NCI-H1694 treated with DMSO at 0.1 percent for 48 hours (cell line): ENCODE measurements at regions not wholly inside any gene's neighbourhood (a gene's known extent, or its start where the extent isn't known, plus 50 kb on each side); places are given as distances from the start of the nearest gene placed in this dataset.

Experiments
- DNase-seq: peaks from one replicate; lab custom pipeline; 2025; lab: John Stamatoyannopoulos, UW

DNA sequence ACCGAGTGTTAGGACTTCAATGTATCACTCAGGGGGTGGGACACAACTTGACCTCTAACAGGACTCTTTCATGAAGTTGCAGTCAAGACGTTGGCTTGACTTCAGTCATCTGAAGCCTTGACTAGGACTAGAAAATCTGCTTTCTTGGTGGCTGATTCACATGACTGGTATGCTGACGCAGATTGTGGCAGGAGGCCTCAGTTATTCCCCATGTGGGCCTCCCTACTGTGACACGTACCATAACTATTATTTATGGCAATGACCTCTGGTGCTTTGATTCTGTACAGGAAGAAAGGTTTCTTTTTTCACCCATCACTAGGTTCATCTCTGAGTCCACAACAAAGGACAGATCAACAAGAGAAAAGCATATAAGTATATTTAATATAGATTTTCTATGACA lies 270.4 kb downstream of the NEDD1 start:
- no peak for DNase-seq

- no peak for DNase-seq
These were observed 274.7 kb downstream of the NEDD1 start for GRCh38 chr12:97181571-97182265.

- no peak for DNase-seq
These were observed 275.7 kb downstream of the NEDD1 start for GRCh38 chr12:97182769-97183168.

DNA sequence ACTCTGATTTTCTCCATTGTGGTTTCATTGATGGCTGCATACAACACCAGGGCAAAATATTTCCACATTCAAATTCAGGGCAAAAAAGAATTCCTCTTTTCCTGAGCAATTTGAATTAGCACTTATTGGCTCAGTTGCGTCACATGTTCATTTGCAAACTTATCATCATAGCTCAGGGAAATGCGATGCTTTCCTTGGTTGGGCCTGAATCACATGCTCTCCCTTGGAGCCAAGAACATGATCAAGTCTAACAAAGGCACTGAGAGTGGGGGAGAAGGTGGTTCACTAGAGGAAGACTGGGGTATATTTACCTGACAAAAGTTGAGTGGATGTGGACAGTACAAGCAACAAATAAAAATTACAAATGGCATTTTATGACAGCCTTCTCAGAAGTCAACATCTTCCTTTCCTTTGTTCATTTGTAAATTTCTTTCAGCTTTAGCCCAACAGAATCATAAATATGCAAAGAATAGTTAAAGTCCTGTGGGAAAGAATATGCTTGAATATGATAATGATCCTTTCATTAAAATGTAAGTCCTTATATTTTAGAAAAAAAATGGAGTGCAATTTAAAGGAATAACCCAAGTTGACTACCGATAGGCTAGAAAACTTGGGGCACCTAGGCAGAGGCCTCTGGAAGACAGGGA lies 277.2 kb downstream of the NEDD1 start:
- DNase-seq, result no peak

DNA sequence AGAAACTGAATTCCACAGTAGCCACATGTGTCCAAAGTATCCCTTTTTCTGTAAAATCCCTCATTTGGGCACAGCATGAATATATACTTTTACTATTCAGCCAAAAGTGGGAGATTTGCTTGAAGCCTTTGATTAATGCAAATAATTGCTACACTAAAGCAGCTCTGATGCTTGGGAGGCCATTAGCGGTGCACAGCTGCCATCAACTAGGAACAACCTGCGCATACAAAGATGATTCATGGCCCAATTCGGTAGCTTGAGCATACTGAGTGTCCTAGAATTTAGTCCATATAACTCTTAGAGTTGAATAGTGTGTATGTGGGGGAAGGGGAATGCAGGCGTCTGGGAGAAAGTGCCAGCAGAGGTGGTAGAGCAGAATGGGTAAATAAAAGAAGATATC lies 277.0 kb upstream of the RMST start:
- DNase-seq, result no peak

DNA sequence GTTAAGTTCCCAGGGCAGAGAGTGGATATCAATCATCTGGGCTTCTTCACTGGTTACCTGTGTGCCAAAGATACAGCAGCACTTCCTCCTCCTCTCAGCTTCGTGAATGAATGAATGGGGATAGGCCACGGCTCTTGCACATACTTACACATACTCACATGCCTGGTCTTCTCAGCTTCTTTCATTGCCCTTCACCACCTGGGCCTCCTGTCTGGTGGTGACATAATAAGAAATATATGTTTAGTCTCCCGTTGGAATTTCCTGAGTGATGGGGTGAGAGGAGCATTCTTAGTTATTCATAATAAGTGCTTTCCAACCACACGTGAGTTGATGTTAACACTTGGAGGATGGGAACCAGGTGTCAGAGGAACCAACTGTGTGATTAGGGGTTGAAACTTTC lies 268.1 kb upstream of the RMST start:
- no peak for DNase-seq

DNA sequence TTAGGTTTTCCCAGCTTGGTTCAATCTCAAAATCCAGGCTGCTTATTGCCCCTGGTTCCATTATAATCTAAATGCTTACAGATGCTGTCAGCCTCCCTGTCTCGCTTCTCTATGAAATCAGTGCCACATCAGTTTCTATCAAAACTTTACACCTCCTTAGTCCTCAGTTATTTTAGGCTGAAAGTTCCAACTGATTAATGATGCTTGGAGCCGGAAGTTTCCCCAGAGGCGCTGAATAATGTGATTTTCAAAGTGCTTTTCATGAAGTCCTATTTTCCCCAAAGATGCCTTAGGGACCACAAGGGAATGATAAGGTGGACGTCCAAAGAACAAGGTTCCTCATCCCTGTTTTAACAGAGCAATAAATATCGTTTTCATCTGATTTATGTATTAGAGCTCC lies 262.4 kb upstream of the RMST start:
- DNase-seq, result no peak

DNA sequence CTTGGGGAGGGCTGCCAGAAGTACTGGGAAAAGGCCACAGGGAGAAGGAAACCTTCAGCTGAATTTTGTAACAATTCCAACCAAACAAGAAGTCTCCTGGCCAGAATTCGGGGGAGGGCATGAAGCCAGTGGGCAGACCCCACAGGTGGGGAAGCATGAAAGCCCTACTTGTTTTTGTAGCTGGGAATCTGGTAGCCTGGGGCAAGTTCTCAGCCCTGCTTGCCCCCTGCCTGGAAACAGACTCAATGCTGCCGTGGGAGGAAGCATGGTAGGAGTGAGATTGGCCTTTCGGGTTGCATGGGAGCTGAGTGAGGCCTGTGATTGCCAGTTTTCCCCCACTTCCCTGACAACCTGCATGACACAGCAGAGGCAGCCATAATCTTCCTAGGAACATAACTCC lies 259.2 kb upstream of the RMST start:
- no peak for DNase-seq

DNA sequence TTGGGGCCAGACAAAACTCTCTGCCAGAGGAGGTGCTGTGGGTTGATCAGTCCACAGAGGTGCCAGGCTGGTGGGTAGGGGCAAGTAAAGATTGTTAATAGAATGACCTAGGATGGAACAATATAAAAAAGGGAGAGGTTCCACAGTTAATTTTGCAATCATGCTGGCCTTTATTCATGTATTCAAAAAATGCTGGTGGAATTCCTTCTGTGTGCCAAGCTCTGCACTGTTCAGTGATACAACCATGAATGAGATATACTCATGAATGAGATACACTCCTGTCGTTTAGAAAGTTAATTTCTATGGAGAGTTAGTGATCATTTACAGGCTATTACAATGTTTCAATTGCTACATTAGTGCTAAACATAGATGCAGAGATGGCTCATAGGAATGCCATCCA lies 252.6 kb upstream of the RMST start:
- DNase-seq, result no peak

DNA sequence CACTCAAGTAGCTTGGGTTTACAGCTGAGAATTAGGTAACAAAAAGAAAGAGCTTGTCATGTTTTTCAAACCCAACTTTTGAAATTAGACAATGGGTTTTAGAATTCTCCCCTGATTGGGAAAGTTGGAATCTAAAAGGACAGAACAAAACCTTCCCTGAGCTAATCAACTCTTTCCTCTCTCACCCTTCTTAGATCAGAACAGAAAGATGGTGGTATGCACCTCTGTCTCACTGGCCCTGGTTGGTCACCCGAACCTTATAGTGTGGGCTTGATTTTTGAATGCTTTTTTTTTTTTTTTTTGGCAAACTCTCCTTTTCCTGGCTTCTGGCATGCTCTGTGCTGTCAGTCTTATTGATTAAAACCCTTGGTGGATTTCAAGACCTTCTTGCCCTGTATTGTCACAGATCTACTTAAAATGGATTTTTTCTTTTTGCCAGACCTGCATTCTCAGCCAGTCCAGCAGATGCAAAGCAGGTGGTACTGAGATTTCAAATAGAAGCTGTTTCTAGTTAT lies 251.1 kb upstream of the RMST start:
- no peak for DNase-seq

DNA sequence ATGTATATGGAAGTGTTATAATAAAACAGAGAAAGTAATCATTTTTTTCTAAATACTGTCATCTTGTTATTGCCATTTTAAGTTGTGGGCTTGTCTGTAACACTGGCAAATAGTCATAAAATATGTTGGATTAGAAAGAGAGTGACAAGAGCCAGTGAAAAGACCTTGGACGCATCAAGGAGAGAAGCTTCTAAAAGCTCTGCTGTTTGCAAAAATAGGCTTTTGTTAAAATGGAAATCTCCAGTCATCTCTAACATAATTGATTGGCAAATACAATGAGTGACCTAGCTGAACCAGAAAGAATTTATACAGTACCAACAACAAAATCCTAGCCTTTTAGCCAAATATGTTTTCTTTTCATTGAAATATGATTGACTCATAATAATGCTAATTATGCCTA lies 245.8 kb upstream of the RMST start:
- no peak for DNase-seq

- DNase-seq, result no peak
These were observed 240.2 kb upstream of the RMST start for GRCh38 chr12:97222391-97222790.

- no peak for DNase-seq
These were observed 239.2 kb upstream of the RMST start for GRCh38 chr12:97223419-97223818.

DNA sequence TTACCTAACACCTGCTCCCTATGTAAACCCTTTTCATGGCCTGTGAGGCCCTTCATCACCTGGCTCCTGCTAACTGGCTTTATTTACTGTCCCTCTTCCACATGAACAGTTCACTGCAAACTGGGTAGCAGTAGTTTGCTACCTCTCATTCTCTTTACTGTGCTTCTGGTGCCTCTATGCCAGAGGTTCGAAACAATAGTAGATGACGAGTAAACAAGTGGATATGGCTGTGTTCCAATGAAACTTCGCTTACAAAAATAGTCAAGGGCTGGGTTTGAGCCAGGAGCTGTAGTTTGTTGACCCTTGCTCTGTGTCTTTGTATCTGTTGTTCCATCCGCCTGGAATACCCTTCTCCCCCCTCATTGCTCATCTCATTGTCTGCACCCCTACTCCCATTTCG lies 233.6 kb upstream of the RMST start:
- no peak for DNase-seq

- DNase-seq, result no peak
These were observed 227.5 kb upstream of the RMST start for GRCh38 chr12:97235102-97235501.

- DNase-seq, result no peak
These were observed 216.2 kb upstream of the RMST start for GRCh38 chr12:97246368-97246767.

- DNase-seq, result no peak
These were observed 212.1 kb upstream of the RMST start for GRCh38 chr12:97250483-97250882.

DNA sequence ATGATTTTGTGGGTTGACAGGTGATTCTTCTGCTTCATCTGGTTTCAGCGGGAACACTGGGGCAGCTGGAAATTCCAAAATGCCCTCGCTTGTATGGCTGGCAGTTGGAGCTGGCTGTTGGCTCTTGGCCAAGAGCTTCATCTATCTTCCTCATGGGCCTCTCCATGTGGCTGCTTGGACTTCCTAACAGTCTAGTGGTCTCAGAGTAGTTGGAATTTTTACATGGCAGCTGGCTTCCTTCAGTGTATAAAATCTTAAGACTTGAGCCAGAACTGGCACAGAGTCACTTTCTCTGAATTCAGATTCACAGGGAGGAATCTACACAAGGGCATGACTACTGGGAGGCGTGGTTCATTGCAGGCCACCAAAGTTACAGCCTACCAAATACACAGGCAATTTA lies 204.9 kb upstream of the RMST start:
- DNase-seq, result peak; percentile 54

DNA sequence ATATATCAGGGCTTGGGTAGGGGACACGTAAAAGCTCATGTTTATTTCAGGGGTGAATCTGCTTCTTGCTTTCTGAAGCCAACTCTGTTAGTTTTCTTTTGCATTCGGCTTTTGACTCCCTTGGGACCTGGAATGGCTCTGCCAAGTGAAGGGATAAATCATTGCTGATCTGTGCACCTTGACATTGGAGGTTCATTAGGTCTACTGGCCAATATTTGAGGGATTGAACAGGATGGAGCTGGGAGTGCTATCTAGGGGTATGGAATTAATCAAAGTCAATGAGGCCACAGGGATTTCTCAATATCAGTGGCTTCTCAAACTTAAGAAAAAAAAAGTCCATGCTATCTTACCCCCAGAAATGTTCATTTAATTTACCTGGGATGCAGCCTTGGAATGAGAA lies 203.5 kb upstream of the RMST start:
- no peak for DNase-seq

DNA sequence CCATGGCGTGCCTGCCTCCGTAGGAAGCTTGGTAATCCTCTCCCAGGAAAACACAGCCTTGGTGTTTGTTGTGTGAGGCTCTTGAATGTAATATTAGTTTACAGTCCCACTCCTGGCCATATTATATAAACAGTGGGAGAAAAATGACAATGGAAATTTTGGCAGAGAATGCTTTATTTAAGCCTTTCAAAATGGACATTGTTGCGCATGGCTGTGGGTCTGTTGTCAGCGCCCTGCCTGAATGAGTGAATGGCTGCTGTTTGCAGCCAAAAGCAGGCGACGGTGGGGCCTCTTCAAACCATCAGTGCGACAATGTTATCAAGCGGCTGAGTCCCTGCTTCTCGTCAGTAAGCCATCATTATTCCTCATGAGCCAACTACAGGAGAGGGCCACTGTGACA lies 201.8 kb upstream of the RMST start:
- DNase-seq, result no peak

GRCh38 chr12:97267166-97267565 lies 195.4 kb upstream of the RMST start:
- no peak for DNase-seq

DNA sequence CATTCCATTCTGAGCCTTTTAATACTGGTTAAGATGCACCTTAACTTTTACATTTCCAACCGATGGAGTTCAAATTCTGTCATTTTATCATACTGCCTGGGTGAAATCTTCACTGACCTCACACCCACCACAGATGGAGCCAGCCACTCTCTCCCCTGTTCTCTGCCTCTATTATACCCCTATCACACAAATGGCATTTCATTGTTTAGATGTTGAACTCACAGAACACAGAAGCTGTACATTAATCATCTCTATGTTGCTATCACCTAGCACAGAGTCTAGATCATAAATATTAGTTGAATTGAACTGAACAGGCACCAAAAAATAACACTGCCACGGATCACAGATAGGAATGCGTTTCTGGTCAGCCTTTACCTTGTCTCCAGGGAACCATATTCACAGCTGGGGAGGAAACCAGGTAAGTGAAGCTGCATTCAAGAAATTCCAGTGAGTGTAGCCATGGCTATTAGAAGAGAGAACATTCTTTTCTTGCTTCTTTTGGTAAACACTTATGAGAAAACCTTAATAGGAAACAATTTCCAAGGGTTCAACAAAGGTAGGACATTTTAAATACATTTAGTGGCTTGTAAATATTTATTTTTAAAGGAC lies 194.9 kb upstream of the RMST start:
- no peak for DNase-seq

GRCh38 chr12:97272471-97272870 lies 190.1 kb upstream of the RMST start:
- no peak for DNase-seq

DNA sequence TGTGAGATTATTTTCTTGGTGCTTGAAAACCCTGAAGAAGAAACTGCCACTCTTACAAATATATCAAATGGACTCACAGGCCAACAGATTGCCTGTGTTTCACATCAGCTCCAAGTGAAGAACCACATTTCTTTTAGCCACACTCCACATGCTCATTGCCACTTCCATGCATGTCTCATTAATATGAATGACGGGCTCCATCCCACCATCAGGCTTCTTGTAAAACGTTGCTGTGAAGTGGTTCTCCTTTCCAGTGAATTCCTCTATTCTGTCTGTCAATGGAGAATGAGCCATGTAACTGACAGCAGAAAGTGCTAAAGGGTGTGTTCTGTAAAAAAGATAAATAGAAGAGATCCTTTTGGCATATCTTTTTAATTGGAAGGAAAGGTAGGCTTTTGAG lies 188.2 kb upstream of the RMST start:
- no peak for DNase-seq
